GM18907 (cell line): ENCODE measurements at regions not wholly inside any gene's neighbourhood (a gene's known extent, or its start where the extent isn't known, plus 50 kb on each side); places are given as distances from the start of the nearest gene placed in this dataset.
"Not testable (repeated sequence)": the region's sequence is repeated elsewhere in the genome, so short reads cannot be mapped to it uniquely, and the experiment has no call there.

Experiments
- ATAC-seq: cut with Tn5 transposase; IDR thresholded peaks from one replicate; pipeline ENCODE4 v1.9.1; 2021; ENCODE audit warnings: mild to moderate bottlenecking, moderate library complexity; ENCODE audit not compliant: unreplicated experiment

GRCh38 chr6:156689656-156690055, 87.5 kb upstream of the ARID1B start:
- no peak for ATAC-seq

- no peak for ATAC-seq
Measured at GRCh38 chr6:156688620-156688971, 88.6 kb upstream of the ARID1B start.

- no peak for ATAC-seq
Measured at GRCh38 chr6:156687789-156688619, 89.2 kb upstream of the ARID1B start.

GRCh38 chr6:156686995-156687788, 90.0 kb upstream of the ARID1B start:
- ATAC-seq, result peak; percentile 69

GRCh38 chr6:156686301-156686994, 90.7 kb upstream of the ARID1B start:
- peak; percentile 28 for ATAC-seq

DNA sequence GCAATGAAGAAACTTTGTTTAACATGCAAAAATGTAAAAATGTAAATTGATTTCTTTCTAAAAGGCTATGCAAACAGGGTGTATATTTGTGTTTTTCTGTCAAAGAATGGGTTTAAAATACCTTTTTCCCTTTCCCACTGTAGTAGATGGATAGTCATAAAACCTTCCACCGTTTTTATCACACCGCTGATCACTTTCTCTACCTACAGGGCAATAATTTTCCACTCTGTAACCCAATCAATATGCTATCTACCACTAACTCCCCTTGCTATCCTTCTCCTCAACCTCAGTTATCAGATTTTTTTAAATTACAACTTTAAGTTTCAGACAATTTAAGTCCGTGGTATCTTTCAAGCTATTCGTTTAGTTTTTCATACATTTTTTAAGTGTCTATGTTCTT, 91.4 kb upstream of the ARID1B start:
- no peak for ATAC-seq

DNA sequence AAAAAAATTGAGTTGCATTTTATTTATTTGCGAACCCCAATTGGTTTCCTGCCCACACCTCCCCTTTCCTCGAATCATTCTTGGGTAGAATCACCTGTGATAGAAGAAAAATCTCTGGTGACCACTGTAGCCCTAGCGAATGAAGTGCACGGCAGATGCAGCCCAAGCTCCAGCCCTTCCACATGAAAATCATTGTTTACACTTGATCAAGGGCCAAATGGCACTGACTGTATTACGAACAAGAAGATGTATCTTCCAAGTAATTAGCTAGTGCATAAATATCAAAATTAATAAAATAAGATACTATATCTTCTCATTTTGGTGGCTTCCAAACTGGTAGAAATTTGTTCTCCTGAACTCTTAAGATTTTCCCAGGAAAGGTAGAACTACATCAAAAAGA, 93.4 kb upstream of the ARID1B start:
- ATAC-seq, result no peak

GRCh38 chr6:156676721-156677120, 100.5 kb upstream of the ARID1B start:
- no peak for ATAC-seq

DNA sequence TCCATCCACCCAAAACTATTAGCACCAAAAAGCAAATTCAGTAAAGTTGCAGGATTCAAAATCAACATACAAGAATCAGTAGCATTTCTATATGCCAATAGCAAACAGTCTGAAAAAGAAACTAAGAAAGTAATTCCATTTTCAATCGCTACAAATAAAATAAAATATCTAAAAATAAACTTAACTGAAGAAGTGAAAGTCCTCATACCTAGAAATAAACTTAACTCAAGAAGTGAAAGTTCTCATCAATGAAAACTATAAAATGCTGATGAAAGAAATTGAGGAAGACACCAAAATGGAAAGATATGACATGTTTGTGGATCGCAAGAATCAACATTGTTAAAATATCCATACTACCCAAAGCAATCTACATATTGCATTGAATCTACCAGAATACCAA, 103.0 kb upstream of the ARID1B start:
- ATAC-seq, result no peak

GRCh38 chr6:156670097-156670496, 107.1 kb upstream of the ARID1B start:
- ATAC-seq, result not testable (repeated sequence)

DNA sequence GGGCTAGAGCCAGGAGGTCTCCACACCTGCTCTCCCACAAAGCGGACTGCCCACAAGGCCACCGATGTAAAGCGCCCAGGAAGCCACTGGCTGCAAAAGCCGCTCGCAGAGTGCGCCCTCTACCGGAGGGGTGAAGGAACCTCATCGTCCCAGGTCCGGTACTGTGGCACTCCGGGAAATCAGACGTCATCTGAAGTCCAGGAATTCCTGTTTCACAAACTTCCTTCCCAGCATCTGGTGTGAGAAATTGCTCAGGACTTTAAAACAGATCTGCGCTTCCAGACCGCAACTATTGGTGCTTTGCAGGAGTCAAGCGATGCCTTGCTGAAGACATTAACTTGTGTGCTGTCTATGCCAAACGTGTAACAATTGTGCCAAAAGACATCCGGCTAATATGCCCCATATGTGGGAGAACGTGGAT, 115.1 kb upstream of the ARID1B start:
- ATAC-seq, result no peak

GRCh38 chr6:156660389-156660788, 116.8 kb upstream of the ARID1B start:
- no peak for ATAC-seq

DNA sequence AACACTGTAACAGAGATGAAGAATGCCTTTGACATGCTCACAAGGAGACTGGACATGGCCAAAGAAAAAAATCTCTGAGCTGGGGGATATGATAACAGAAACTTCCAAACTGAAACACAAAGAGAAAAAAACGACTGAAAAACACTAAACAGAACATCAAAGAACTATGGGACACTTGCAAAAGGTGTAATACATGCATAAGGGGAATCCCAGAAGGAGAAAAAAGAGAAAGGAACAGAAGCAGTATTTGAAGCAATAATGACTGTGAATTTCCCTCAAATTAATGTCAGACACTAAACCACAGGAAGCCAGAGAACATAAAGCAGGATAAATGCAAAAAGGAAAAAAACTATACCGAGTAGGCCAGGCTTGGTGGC, 117.4 kb upstream of the ARID1B start:
- no peak for ATAC-seq

- ATAC-seq, result no peak
Measured at GRCh38 chr6:156658966-156659821, 118.0 kb upstream of the ARID1B start.

GRCh38 chr6:156658186-156658965, 118.8 kb upstream of the ARID1B start:
- ATAC-seq, result no peak

GRCh38 chr6:156657296-156657695, 119.9 kb upstream of the ARID1B start:
- no peak for ATAC-seq

DNA sequence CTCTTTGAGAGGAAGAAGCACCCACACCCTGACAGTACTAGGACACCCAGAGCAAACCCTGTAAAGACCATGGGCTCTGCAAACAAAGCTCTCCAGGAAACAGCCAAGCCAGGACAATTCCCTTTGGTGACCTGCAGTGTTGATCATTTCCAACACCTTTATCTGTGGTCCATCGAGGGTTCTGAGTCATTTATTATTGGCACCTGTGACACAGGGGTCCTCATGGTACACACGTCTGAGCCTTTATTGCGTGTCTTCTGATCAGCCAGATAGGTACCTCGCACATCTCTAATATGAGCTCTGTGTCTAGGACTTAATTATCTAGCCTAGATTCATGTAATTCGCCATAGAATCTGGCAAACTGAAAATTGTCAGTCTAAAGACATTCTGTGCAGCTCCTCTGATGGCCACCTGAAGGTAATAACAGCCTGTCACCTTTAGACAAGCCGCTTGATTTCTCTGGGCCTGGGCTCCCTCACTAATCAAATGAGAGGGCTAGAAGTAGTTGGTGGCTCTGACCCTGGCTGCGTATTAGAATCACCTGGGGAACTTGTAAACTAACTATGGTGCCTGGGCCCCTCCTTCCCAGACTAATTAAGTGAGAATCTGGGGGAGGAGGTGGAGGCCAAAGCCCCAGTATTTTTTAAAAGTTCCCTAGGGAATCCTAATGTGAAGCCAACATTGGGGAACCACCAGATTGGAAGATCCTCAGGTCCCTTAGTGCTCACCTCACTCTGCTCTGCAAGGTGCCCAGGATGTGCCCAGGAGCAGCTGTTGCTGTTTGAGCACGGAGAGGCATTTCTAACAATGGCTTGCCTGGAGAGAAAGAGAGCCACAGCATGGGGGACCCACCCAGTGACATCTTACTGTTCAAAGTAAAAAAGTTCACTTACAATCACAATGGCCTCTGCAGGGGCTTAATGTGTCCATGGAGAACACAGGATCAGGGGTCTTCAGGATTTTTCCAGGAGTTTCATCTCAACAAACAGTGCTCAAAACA, 122.0 kb upstream of the ARID1B start:
- ATAC-seq, result no peak

GRCh38 chr6:156652231-156652750, 124.9 kb upstream of the ARID1B start:
- ATAC-seq, result no peak
